Adrenal gland (tissue), 5 donors: ENCODE measurements at regions not wholly inside any gene's neighbourhood (a gene's known extent, or its start where the extent isn't known, plus 50 kb on each side); places are given as distances from the start of the nearest gene placed in this dataset.

Source experiments
- CTCF ChIP-seq, 6 experiments: fragments of 450-650 bp in 4 of 6; fragments of 200-600 bp in 2 of 6; sonication (generic) in 1 of 6; IDR thresholded peaks; 1 replicate in 5 of 6; 2 replicates in 1 of 6; pipeline versions ENCODE4 v1.5.1 to v1.8.0; 2016 to 2021; ENCODE audit warnings: antibody characterized with exemption in 6 of 6, mild to moderate bottlenecking in 2 of 6, moderate library complexity in 1 of 6
- POLR2A ChIP-seq, 2 donors: fragments of 450-650 bp; IDR thresholded peaks; one replicate each; pipeline ENCODE4 v1.6.1; 2017; ENCODE audit warnings: antibody characterized with exemption in 2 of 2, mild to moderate bottlenecking in 2 of 2, moderate library complexity in 1 of 2
- donor health status: DM: no; HTN: no; CAD: no.

- TF ChIP-seq CTCF (IDR thresholded peaks at IDR 0.05) (no peak), POLR2A (IDR thresholded peaks at IDR 0.05) (no peak)
These were observed 489.2 kb upstream of the KCND2 start for GRCh38 chr7:119783799-119784198.
